ENCODE measurements at regions not wholly inside any gene's neighbourhood (a gene's known extent, or its start where the extent isn't known, plus 50 kb on each side); places are given as distances from the start of the nearest gene placed in this dataset.

GRCh38 chr6:131394768-131395432 lies 178.1 kb upstream of the ARG1 start:
- intact Hi-C loops (cut with DNase I): no loop called here

GRCh38 chr6:131398176-131398575 lies 174.8 kb upstream of the ARG1 start:
- 67 to 89% methylated on average over 3 of the region's 3 CpGs for WGBS, 2 donors
- H3K4me1 ChIP-seq: no peaks in the 10 kb centered on the region
- intact Hi-C loops (cut with DNase I): no loop called here

More at GRCh38 chr6:131394768-131395432, 178.1 kb upstream of the ARG1 start:
- TF ChIP-seq POLR2AphosphoS5 (IDR thresholded peaks at IDR 0.05) (no peak), EP300 (IDR thresholded peaks at IDR 0.05) (no peak)
- Histone ChIP-seq H3K4me3 (no peak overlapping the region), H3K4me1 (no peaks in the 10 kb centered on the region), H3K36me3 (no peaks in the 10 kb centered on the region), H3K27ac (no peak overlapping the region), H3K27me3 (no peaks in the 10 kb centered on the region), H3K9me3 (no peaks in the 10 kb centered on the region)
- 87 to 94% methylated on average over 1 of the region's 1 CpG for WGBS, 2 donors
- no peak for DNase-seq

GRCh38 chr6:131399433-131399832 lies 173.6 kb upstream of the ARG1 start:
- WGBS, 2 donors: 51 to 67% methylated on average over 4 of the region's 4 CpGs
- DNase-seq: no peak
- no peak overlapping the region for H3K27ac ChIP-seq
- TF ChIP-seq POLR2AphosphoS5 (IDR thresholded peaks at IDR 0.05): no peak
- no peak for TF ChIP-seq POLR2A (IDR thresholded peaks at IDR 0.05)
- TF ChIP-seq EP300 (IDR thresholded peaks at IDR 0.05): no peak
- no peak for TF ChIP-seq CTCF (IDR thresholded peaks at IDR 0.05)
- no peaks in the 10 kb centered on the region for H3K36me3 ChIP-seq
- peaks cover 0 to 2% (median 0%) of the 10 kb centered on the region in 4 donors for H3K9me3 ChIP-seq
- intact Hi-C loops (cut with DNase I): no loop called here
- H3K27me3 ChIP-seq: no peaks in the 10 kb centered on the region
- no peaks in the 10 kb centered on the region for H3K4me1 ChIP-seq
- no peak overlapping the region for H3K4me3 ChIP-seq

More at GRCh38 chr6:131398176-131398575, 174.8 kb upstream of the ARG1 start:
- Histone ChIP-seq H3K36me3 (no peaks in the 10 kb centered on the region), H3K9me3 (peaks cover 0 to 2% (median 0%) of the 10 kb centered on the region in 4 donors), H3K4me3 (no peak overlapping the region), H3K27me3 (no peaks in the 10 kb centered on the region), H3K27ac (no peak overlapping the region)
- TF ChIP-seq POLR2AphosphoS5 (IDR thresholded peaks at IDR 0.05): no peak
- TF ChIP-seq CTCF (IDR thresholded peaks at IDR 0.05): no peak
- no peak for TF ChIP-seq EP300 (IDR thresholded peaks at IDR 0.05)
- no peak for TF ChIP-seq POLR2A (IDR thresholded peaks at IDR 0.05)
- no peak for DNase-seq

- DNase-seq: no peak
- Histone ChIP-seq H3K27ac (no peak overlapping the region), H3K9me3 (peaks cover 0 to 2% (median 0%) of the 10 kb centered on the region in 4 donors), H3K27me3 (no peaks in the 10 kb centered on the region), H3K36me3 (no peaks in the 10 kb centered on the region), H3K4me3 (no peak overlapping the region), H3K4me1 (no peaks in the 10 kb centered on the region)
- intact Hi-C loops (cut with DNase I): no loop called here
- 83 to 88% methylated on average over 1 of the region's 1 CpG for WGBS, 2 donors
- no peak for TF ChIP-seq POLR2AphosphoS5 (IDR thresholded peaks at IDR 0.05)
- no peak for TF ChIP-seq CTCF (IDR thresholded peaks at IDR 0.05)
- TF ChIP-seq EP300 (IDR thresholded peaks at IDR 0.05): no peak
- no peak for TF ChIP-seq POLR2A (IDR thresholded peaks at IDR 0.05)
These were observed 172.8 kb upstream of the ARG1 start for GRCh38 chr6:131400054-131400778.

GRCh38 chr6:131400779-131401496 lies 172.1 kb upstream of the ARG1 start:
- DNase-seq: no peak
- intact Hi-C loops (cut with DNase I): no loop called here
- H3K9me3 ChIP-seq: peaks cover 0 to 2% (median 0%) of the 10 kb centered on the region in 4 donors
- no peak for TF ChIP-seq POLR2A (IDR thresholded peaks at IDR 0.05)
- TF ChIP-seq EP300 (IDR thresholded peaks at IDR 0.05): no peak
- TF ChIP-seq CTCF (IDR thresholded peaks at IDR 0.05): no peak
- no peaks in the 10 kb centered on the region for H3K36me3 ChIP-seq
- no peaks in the 10 kb centered on the region for H3K4me1 ChIP-seq
- no peak overlapping the region for H3K27ac ChIP-seq
- H3K4me3 ChIP-seq: no peak overlapping the region
- no peaks in the 10 kb centered on the region for H3K27me3 ChIP-seq
- WGBS, 2 donors: 75 to 87% methylated on average over 2 of the region's 2 CpGs

Measured in sigmoid colon (tissue), 6 donors.